NCI-H2171 (cell line): ENCODE measurements at regions not wholly inside any gene's neighbourhood (a gene's known extent, or its start where the extent isn't known, plus 50 kb on each side); places are given as distances from the start of the nearest gene placed in this dataset.
"Not testable (repeated sequence)": the region's sequence is repeated elsewhere in the genome, so short reads cannot be mapped to it uniquely, and the experiment has no call there.

Source experiments
- DNase-seq: peaks from one replicate; lab custom pipeline; 2025; lab: John Stamatoyannopoulos, UW

- DNase-seq: no peak
Observed at GRCh38 chr1:212495766-212496494, 63.2 kb downstream of the NENF start.

GRCh38 chr1:212496682-212497081 is 64.0 kb downstream of the NENF start:
- no peak for DNase-seq

DNA sequence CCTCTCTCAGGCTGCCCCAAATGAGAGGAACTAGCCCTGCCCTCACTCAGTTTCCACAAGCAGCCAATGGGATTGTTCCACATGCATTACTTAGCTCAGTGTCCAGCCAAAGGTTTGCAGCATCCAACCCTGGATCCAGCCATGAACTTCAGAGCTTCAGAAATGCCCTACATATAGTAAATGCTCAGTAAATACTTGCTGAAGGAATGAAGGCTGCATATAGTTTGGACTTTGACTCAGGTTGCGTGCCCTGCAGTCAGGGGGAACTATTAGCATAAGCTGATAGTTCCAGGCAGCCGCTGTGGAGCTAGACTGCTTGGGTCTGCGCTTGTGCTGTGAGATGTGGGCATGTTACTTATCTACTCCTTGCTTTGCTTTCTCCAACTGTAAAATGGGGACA is 64.8 kb downstream of the NENF start:
- no peak for DNase-seq

DNA sequence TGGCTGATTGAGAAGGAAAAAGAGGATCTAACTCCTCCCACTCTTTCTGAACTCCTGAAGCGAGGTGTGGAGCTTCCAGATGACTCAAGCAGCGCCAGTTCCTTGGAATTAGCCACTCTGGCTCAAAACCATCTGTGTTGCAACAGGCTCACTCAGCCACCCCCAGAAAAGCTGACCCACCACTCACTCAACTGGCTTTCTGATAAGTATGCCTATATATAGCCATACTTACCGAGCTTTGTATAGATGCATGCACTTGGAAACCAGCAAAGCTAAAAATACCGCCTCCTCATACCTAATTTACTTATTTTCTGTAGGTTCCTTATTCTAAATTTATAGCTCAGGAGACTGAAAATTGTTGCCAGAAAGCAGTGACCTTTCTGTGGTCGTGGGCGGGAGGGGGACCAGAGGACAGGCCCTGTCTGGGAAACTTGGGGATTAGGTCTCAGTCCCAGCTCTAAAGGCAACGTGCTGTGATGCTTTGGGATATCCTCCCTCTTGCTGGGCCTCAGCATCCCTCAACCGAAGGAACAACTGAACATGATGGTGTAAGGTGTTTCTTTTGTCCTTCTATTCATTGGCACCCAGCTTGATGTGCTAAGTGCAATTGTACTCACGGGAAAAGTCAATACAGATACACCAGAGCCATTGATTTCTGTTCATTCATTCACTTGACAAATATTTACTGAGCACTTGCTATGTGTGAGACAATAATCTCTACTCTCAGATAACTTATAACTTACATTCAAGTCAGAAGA is 65.7 kb downstream of the NENF start:
- no peak for DNase-seq

DNA sequence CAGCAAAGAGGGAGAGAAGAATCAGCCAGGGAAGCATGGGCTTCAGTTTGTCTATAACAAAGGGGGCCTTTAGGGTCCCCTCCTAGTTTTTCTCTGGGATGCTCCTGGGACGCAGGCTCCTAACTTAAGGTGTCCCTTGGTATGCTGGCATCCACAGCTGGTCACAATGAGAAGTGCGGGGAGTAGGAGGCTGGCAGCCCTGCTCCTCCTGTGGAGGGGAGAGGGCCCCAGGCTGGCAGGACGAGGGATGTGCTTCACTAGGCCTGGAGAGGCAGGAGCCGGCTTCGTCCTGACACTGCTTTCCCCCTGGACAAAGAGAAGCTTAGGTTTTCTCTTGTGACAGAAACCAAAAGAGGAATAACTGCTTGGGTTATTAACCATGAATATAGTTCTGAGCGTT is 67.6 kb downstream of the NENF start:
- DNase-seq: no peak

DNA sequence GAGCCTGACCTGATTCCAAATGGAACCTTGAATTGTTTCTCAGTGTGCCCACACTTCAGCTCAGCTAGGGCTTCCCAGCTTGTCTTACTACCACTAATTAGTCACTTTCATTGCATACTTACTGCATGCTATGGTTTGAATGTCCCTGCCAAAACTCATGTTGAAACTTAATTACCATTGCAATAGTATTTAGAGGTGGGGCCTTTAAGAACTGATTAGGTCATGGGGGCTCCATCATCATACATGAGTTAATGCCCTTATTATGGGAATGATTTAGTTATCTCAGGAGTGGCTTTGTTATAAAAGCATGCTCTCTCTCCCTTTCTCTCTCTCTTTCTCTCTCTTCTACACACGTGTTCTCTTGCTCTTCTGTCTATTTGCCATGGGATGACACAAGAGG is 68.3 kb downstream of the NENF start:
- DNase-seq: no peak

DNA sequence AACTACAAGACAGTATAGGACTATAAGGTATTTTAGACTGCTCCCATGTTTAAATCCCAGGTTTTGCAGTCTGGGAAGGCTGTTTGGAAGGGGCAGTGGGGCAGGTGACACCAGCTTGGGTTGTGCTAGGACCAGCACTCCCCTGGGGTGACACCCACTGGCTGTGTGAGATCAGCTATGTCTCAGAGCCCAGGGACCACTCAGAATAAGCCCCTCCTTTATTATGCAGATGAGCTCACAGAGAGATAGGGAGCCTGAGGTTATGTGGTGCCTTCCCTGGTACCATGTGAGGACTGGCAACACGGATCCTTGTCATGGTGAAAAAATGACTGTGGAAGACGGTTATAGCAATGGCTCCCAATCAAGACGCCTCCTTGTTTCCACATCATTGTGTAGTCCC is 71.0 kb downstream of the NENF start:
- no peak for DNase-seq

GRCh38 chr1:212504171-212504803 is 71.6 kb downstream of the NENF start:
- no peak for DNase-seq

DNA sequence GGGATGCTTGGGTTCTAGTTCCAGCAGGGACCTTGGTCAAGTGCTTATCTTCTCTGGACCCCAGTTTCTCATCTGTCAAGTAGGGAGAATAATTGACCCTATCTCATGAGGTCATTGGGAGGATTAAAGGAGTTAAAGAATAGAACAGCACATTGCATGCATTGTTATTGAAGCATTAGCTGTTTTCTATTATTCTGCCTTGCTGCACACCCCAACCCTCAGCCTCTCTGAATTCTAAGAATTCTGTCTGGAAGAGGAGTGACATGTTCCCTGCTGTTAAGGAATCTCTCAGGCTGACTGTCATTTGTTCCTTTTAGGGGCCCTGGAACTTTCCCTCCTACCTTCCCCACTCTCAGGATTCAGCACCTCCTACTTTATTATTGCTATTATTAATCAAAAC is 73.9 kb downstream of the NENF start:
- no peak for DNase-seq

- no peak for DNase-seq
Observed at GRCh38 chr1:212507369-212507768, 74.6 kb downstream of the NENF start.

GRCh38 chr1:212512816-212513559 is 80.3 kb downstream of the NENF start:
- no peak for DNase-seq

DNA sequence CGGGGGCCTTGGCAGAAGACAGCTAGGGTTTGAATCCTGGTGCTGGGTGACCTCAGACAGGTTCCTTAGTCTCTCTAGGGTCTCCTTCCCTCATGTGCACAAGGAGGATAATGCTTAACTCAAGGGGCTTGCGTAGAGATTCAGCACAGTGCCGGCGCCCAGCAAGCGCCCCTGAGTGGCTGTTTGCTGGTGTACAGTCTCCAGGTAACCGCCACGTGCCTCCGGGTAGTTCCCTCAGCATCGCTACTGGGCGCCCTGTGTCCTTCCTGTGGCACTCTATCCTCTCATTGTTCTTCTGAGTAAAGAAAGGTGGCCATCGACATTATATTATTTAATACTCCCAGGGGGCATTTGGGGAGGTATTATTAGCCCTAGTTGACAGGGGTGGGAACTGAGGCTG is 80.9 kb downstream of the NENF start:
- DNase-seq: no peak

DNA sequence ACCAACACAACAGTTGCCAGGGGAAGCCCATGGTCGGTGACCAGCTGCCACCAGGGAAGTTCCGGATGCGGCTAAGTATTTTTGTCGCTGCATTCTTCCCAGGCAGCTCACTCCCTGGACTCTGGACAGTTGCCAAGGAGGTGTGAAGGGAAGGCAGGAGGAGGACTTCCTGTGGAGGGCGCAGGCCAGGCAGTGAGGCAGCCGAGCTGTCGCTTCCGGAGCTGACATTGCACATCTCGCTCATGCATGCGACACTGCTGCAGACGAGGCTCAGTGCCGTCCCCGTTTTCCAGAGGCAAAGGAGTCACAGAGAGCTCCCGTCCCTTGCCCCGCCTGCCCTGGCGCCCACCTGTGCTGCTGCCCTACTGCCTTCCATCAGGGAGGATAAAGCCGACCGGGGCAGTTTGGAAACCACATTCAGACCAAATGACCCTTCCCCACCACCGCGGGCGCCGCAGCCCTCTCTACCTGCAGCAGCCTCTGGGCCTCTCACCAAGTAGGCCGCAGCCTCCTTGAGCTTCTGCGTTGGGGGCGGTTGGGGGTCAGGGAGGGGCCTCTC is 81.4 kb downstream of the NENF start:
- DNase-seq: peak; percentile 12

GRCh38 chr1:212514782-212515181 is 82.1 kb downstream of the NENF start:
- no peak for DNase-seq

DNA sequence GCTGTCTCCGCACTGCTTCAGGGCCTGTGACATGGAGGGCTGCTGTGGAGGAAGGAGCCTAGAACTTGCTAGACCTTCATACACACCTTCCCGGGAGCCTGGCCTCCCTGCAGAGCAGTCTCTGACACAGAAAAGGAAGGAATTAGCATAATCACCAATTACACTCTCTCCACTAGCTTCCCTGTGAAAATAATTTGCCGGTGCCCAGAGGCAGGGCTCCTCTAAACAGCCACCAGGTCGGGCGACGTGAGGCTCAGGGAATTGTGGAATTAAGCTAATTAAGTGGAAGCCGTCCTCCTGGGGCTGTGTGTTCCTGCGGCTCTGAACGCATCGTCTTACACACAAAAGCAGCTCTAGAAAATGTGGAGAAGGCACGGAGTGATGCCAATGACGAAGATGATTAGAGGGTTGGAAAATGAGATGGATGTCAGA is 82.6 kb downstream of the NENF start:
- peak; percentile 69 for DNase-seq

- not testable (repeated sequence) for DNase-seq
Observed at GRCh38 chr1:212516012-212516411, 83.3 kb downstream of the NENF start.

DNA sequence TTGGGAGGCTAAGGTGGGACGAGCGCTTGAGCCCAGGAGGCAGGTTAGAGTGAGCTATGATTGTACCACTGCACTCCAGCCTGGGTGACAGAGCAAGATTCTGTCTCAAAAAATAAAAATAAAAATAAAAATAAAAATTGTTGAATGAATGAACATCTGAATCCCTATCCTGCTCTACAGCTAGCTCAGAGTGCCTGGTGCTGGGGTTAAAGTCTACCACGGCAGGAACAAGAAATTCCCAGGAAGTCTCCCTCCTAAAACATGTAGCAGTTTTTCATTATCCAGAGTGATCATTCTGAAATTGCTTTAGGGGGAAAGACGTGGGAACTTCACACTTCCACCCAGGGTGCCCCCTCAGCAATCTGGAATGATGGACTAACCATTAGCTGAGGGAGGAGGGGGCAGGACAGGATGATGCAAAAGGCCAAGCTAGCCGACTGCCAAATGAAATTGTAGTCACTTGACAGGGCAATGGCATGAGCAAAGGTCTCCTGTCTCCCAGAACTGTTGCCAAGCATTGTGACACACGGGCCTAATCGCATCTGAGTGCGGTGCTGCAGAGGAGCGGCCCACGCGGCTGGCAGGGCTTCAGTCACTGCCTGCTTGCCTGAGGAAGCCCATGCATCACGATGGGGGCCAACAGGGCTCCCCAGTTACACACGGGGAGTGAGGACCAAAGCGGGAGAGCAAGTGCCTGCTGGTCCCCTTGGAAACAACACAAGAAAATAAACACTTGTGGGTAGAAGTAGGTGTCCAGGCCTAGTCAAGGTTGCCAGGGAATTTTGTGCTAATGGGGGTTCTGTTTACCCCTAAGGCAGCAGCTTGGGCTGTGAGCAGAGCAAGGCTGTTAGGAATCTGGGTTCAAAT is 85.7 kb downstream of the NENF start:
- DNase-seq: no peak

DNA sequence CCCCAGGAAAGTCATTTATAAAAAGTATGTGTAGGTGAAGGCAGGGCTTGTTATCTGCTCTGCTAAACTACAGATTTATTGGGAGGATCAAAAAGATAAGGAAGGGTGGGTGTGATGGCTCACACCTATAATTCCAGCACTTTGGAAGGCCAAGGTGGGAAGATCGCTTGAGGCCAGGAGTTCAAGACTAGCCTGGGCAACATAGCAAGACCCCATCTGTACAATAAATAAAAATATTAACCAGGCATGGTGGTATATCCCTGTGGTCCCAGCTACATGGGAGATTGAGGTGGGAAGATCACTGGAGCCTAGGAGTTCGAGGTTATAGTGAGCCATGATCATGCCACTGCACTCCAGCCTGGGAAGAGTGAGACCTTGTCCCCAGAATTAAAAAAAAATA is 86.4 kb downstream of the NENF start:
- no peak for DNase-seq

GRCh38 chr1:212520299-212520698 is 87.6 kb downstream of the NENF start:
- DNase-seq: peak; percentile 36

GRCh38 chr1:212520746-212521145 is 87.8 kb upstream of the ATF3 start:
- DNase-seq: peak; percentile 30

DNA sequence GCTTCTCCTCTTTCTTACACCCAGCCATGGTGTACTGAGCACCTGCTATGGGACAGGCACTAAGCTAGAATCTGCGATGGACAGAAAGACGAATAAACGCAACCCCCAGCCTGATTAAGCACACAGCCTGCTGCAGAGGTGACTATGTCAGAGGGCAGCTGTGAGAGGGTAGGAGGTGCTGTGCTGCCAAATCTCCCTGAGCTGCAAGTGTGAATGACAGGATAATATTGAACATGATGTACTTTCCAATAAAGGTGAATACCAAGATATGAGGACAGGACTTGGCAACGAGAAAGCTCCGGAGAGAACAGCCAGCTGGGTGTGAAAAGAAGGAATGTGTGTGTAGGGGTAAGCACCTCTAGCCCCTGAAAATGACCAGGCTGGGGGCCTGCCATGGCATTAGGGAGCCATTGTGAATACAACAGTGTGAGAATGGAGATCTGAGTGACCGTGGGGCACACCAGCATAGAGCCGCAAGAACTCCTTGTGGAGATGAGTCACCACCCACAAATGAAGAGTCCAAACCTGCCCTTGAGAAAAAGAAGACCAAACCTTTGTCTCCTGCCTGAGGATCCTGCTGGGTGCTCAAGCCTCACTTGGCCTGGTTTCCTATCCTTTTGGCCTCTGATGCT is 83.0 kb upstream of the ATF3 start:
- DNase-seq: no peak
